Stomach (tissue), 4 donors: ENCODE measurements at regions not wholly inside any gene's neighbourhood (a gene's known extent, or its start where the extent isn't known, plus 50 kb on each side); places are given as distances from the start of the nearest gene placed in this dataset.

ENCODE experiments used
- POLR2A ChIP-seq, 4 donors: fragments of 450-650 bp; IDR thresholded peaks; one replicate each; pipeline ENCODE4 v1.6.1; 2016; ENCODE audit warnings: antibody characterized with exemption in 4 of 4, control low read depth in 2 of 4, mild to moderate bottlenecking in 1 of 4, moderate library complexity in 1 of 4
- TF ChIP-seq, protein P1 (sequence below), 7 experiments: fragments of 450-650 bp in 4 of 7; fragments of 200-600 bp in 3 of 7; sonication (generic) in 3 of 7; IDR thresholded peaks; one replicate each; pipeline ENCODE4 v1.5.1; 2016 to 2019; ENCODE audit warnings: antibody characterized with exemption in 7 of 7, control low read depth in 2 of 7, mild to moderate bottlenecking in 1 of 7

DNA sequence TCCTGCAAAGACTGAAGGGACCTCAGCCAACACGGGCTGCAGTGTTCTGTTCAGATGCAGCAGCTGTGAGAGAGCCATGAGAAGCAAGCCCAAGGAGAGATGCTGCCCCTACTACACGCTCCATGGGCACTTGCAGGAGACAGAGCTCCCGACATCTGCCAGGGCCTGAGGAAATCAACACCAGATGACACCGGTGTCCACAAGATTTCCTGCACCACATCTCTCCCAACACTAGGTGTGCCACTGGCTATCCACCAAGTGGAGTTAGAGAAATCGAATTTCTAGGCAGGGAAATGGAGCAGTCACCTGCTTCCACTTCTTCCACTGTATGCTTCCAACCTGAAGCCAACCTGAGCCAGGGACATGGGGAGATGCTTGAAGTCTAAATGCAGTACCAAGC is 445.3 kb downstream of the RWDD3 start:
- TF ChIP-seq, protein P1, sequence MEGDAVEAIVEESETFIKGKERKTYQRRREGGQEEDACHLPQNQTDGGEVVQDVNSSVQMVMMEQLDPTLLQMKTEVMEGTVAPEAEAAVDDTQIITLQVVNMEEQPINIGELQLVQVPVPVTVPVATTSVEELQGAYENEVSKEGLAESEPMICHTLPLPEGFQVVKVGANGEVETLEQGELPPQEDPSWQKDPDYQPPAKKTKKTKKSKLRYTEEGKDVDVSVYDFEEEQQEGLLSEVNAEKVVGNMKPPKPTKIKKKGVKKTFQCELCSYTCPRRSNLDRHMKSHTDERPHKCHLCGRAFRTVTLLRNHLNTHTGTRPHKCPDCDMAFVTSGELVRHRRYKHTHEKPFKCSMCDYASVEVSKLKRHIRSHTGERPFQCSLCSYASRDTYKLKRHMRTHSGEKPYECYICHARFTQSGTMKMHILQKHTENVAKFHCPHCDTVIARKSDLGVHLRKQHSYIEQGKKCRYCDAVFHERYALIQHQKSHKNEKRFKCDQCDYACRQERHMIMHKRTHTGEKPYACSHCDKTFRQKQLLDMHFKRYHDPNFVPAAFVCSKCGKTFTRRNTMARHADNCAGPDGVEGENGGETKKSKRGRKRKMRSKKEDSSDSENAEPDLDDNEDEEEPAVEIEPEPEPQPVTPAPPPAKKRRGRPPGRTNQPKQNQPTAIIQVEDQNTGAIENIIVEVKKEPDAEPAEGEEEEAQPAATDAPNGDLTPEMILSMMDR (IDR thresholded peaks at IDR 0.05) = no peak
- TF ChIP-seq POLR2A (IDR thresholded peaks at IDR 0.05) = no peak
